Gastroesophageal sphincter (tissue), 4 donors: ENCODE measurements at regions not wholly inside any gene's neighbourhood (a gene's known extent, or its start where the extent isn't known, plus 50 kb on each side); places are given as distances from the start of the nearest gene placed in this dataset.

Experiments used
- ATAC-seq: fragments of 150-250 bp; one replicate; pipeline ENCODE4 v1.9.1; 2016; ENCODE audit warnings: mild to moderate bottlenecking, moderate library complexity
- H3K27ac ChIP-seq, 4 donors: fragments of 200-600 bp; sonication (generic) in 3 of 4; 1 replicate in 3 of 4; 2 replicates in 1 of 4; pipeline ENCODE4 v1.5.1; 2016 to 2019
- H3K27me3 ChIP-seq: fragments of 200-600 bp; sonication (generic); one replicate; pipeline ENCODE4 v1.5.1; 2019
- H3K36me3 ChIP-seq, 2 donors: fragments of 200-600 bp; sonication (generic); one replicate each; pipeline ENCODE4 v1.5.1; 2019; ENCODE audit warnings: control low read depth in 1 of 2
- H3K4me1 ChIP-seq, 3 donors: fragments of 200-600 bp; sonication (generic); 1 replicate in 2 of 3; 2 replicates in 1 of 3; pipeline ENCODE4 v1.5.1; 2016 to 2019; ENCODE audit warnings: control low read depth in 2 of 3
- H3K4me3 ChIP-seq, 2 donors: fragments of 200-600 bp; sonication (generic); one replicate each; pipeline ENCODE4 v1.5.1; 2019; ENCODE audit warnings: mild to moderate bottlenecking in 1 of 2, moderate library complexity in 1 of 2
- H3K9me3 ChIP-seq, 3 donors: fragments of 200-600 bp; sonication (generic); one replicate each; pipeline ENCODE4 v1.5.1; 2017 to 2019; ENCODE audit warnings: control low read depth in 2 of 3
- EP300 ChIP-seq: sonication (generic); formaldehyde crosslinking; IDR thresholded peaks from one replicate; pipeline ENCODE4 v1.6.1; 2017; ENCODE audit warnings: antibody characterized with exemption, mild to moderate bottlenecking
- POLR2A ChIP-seq, 2 donors: fragments of 450-650 bp; IDR thresholded peaks; one replicate each; pipeline ENCODE4 v1.6.1; 2017; ENCODE audit warnings: antibody characterized with exemption in 2 of 2, mild to moderate bottlenecking in 2 of 2, moderate library complexity in 1 of 2
- POLR2AphosphoS5 ChIP-seq: sonication (generic); formaldehyde crosslinking; IDR thresholded peaks from one replicate; pipeline ENCODE4 v1.6.1; 2017; ENCODE audit warnings: antibody characterized with exemption
- WGBS, 2 donors: methylation state at CpG; one replicate each; pipeline ENCODE4 v1.1.5; 2018; ENCODE audit warnings: low coverage in 1 of 2; 5-methylcytosine and 5-hydroxymethylcytosine counted together
- TF ChIP-seq, protein P1 (sequence below), 4 experiments: fragments of 200-600 bp in 2 of 4; fragments of 450-650 bp in 2 of 4; sonication (generic) in 1 of 4; IDR thresholded peaks; one replicate each; pipeline ENCODE4 v1.5.1; 2017 to 2019; ENCODE audit warnings: antibody characterized with exemption in 4 of 4, mild to moderate bottlenecking in 2 of 4, moderate library complexity in 2 of 4

- ATAC-seq = no peak
Observed at GRCh38 chr3:64359735-64360134, 134.5 kb upstream of the PRICKLE2 start.

GRCh38 chr3:64358853-64359252 lies 133.6 kb upstream of the PRICKLE2 start:
- H3K9me3 ChIP-seq = no peaks in the 10 kb centered on the region
- ATAC-seq = no peak
- H3K4me1 ChIP-seq = peaks cover 5 to 21% (median 6%) of the 10 kb centered on the region in 3 donors
- no peak overlapping the region for H3K27ac ChIP-seq
- TF ChIP-seq POLR2AphosphoS5 = no peak
- TF ChIP-seq, protein P1, sequence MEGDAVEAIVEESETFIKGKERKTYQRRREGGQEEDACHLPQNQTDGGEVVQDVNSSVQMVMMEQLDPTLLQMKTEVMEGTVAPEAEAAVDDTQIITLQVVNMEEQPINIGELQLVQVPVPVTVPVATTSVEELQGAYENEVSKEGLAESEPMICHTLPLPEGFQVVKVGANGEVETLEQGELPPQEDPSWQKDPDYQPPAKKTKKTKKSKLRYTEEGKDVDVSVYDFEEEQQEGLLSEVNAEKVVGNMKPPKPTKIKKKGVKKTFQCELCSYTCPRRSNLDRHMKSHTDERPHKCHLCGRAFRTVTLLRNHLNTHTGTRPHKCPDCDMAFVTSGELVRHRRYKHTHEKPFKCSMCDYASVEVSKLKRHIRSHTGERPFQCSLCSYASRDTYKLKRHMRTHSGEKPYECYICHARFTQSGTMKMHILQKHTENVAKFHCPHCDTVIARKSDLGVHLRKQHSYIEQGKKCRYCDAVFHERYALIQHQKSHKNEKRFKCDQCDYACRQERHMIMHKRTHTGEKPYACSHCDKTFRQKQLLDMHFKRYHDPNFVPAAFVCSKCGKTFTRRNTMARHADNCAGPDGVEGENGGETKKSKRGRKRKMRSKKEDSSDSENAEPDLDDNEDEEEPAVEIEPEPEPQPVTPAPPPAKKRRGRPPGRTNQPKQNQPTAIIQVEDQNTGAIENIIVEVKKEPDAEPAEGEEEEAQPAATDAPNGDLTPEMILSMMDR (IDR thresholded peaks at IDR 0.05) = no peak
- no peak for TF ChIP-seq POLR2A (IDR thresholded peaks at IDR 0.05)
- no peak for TF ChIP-seq EP300
- WGBS, 2 donors = 88% methylated on average over 3 of the region's 4 CpGs; no CpG with 5 or more reads in 1 of the 2 donors
- no peaks in the 10 kb centered on the region for H3K36me3 ChIP-seq
- no peak overlapping the region for H3K4me3 ChIP-seq
- H3K27me3 ChIP-seq = no peaks in the 10 kb centered on the region

More at GRCh38 chr3:64359735-64360134, 134.5 kb upstream of the PRICKLE2 start:
- Histone ChIP-seq H3K27ac (no peak overlapping the region), H3K27me3 (no peaks in the 10 kb centered on the region), H3K4me1 (peaks cover 5 to 15% (median 6%) of the 10 kb centered on the region in 3 donors), H3K4me3 (no peak overlapping the region), H3K36me3 (no peaks in the 10 kb centered on the region), H3K9me3 (no peaks in the 10 kb centered on the region)
- 83 to 92% methylated on average over 3 to 4 of the region's 4 CpGs for WGBS, 2 donors
- TF ChIP-seq POLR2AphosphoS5 = no peak
- no peak for TF ChIP-seq EP300
- TF ChIP-seq, protein P1 (IDR thresholded peaks at IDR 0.05) = no peak
- TF ChIP-seq POLR2A (IDR thresholded peaks at IDR 0.05) = no peak

GRCh38 chr3:64358176-64358575 lies 132.9 kb upstream of the PRICKLE2 start:
- TF ChIP-seq EP300 (no peak), POLR2AphosphoS5 (no peak), POLR2A (IDR thresholded peaks at IDR 0.05) (no peak)
- TF ChIP-seq, protein P1 (IDR thresholded peaks at IDR 0.05) = no peak
- no peak for ATAC-seq
- no peaks in the 10 kb centered on the region for H3K27me3 ChIP-seq
- no peaks in the 10 kb centered on the region for H3K9me3 ChIP-seq
- no peak overlapping the region for H3K27ac ChIP-seq
- 25 to 67% methylated on average over 3 to 4 of the region's 4 CpGs for WGBS, 2 donors
- H3K36me3 ChIP-seq = no peaks in the 10 kb centered on the region
- H3K4me1 ChIP-seq = peaks cover 5 to 28% (median 6%) of the 10 kb centered on the region in 3 donors
- no peak overlapping the region for H3K4me3 ChIP-seq

- Histone ChIP-seq H3K9me3 (no peaks in the 10 kb centered on the region), H3K27ac (no peak overlapping the region), H3K4me3 (no peak overlapping the region), H3K27me3 (no peaks in the 10 kb centered on the region), H3K4me1 (peaks cover 5 to 35% (median 11%) of the 10 kb centered on the region in 3 donors), H3K36me3 (no peaks in the 10 kb centered on the region)
- ATAC-seq = no peak
- no peak for TF ChIP-seq POLR2AphosphoS5
- TF ChIP-seq, protein P1 (IDR thresholded peaks at IDR 0.05) = no peak
- no peak for TF ChIP-seq POLR2A (IDR thresholded peaks at IDR 0.05)
- no peak for TF ChIP-seq EP300
Observed at GRCh38 chr3:64357481-64357880, 132.2 kb upstream of the PRICKLE2 start.

DNA sequence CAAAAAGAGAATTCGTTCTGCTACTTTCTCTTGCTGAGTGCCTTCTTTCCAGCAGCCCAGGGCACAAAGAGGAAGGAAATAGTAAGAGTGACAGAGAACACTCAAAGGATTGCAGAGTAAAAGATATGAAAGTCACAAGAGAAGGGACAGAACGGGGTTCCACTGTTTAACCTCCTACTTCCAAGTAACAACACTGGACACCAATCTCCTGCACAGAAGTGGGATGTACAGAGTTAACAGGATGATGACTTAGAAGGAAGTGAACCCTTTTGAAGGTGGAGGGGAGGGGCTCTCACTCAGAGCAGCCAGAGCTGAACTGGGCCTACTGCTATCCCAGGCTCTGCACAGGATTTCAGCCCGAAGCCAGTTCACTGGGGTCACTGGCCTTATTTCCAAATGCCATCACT lies 130.1 kb upstream of the PRICKLE2 start:
- Histone ChIP-seq H3K4me1 (peaks cover 7 to 54% (median 23%) of the 10 kb centered on the region in 3 donors), H3K27me3 (no peaks in the 10 kb centered on the region), H3K27ac (peak overlapping the region; percentile 65 to 79 (median 74)), H3K4me3 (no peak overlapping the region), H3K36me3 (no peaks in the 10 kb centered on the region), H3K9me3 (no peaks in the 10 kb centered on the region)
- 14 to 18% methylated on average over 2 to 3 of the region's 3 CpGs for WGBS, 2 donors
- ATAC-seq = peak; percentile 57
- TF ChIP-seq EP300 (no peak), POLR2AphosphoS5 (peak; percentile 13)
